Keratinocyte (primary cell): ENCODE measurements at regions not wholly inside any gene's neighbourhood (a gene's known extent, or its start where the extent isn't known, plus 50 kb on each side); places are given as distances from the start of the nearest gene placed in this dataset.

Experiments used
- DNase-seq: peaks from one replicate; pipeline ENCODE4 v3.0.0-alpha.2; 2011; ENCODE audit warnings: low read depth, missing footprints, low spot score
- FAIRE-seq: peaks from 2 replicates; lab custom pipeline; 2011; peaks lifted over from hg19 to GRCh38; lab: Jason Lieb, UNC
- H2AFZ ChIP-seq: 2 replicates; pipeline ENCODE4 v1.6.0; 2012; ENCODE audit warnings: low read length, control low read depth, inconsistent platforms; ENCODE audit not compliant: control insufficient read depth
- H3K27ac ChIP-seq: 2 replicates; pipeline ENCODE4 v1.5.1; 2011; ENCODE audit warnings: low read length; ENCODE audit not compliant: control insufficient read depth, insufficient read depth
- H3K27me3 ChIP-seq: 3 replicates; pipeline ENCODE4 v1.6.0; 2011; ENCODE audit warnings: low read length; ENCODE audit not compliant: control insufficient read depth, insufficient read depth; ENCODE audit errors: extremely low read depth
- H3K36me3 ChIP-seq, 2 experiments: 2 replicates in 1 of 2; 3 replicates in 1 of 2; pipeline ENCODE4 v1.5.1; 2011; ENCODE audit warnings: low read length in 2 of 2, mild to moderate bottlenecking in 1 of 2; ENCODE audit not compliant: control insufficient read depth in 2 of 2, insufficient read depth in 2 of 2; ENCODE audit errors: extremely low read depth in 1 of 2
- H3K4me1 ChIP-seq: 3 replicates; pipeline ENCODE4 v1.5.1; 2011; ENCODE audit warnings: low read length; ENCODE audit not compliant: control insufficient read depth, insufficient read depth; ENCODE audit errors: extremely low read depth
- H3K4me2 ChIP-seq: 3 replicates; pipeline ENCODE4 v1.6.0; 2011; ENCODE audit warnings: low read depth, low read length; ENCODE audit not compliant: control insufficient read depth, insufficient read depth; ENCODE audit errors: extremely low read depth
- H3K4me3 ChIP-seq, 3 experiments: fragments of 200-600 bp in 1 of 3; sonication (generic) in 1 of 3; 2 replicates in 2 of 3; 3 replicates in 1 of 3; pipeline ENCODE4 v1.5.1; 2011 to 2016; ENCODE audit warnings: low read length in 3 of 3, mild to moderate bottlenecking in 3 of 3, control low read depth in 2 of 3, inconsistent platforms in 1 of 3, low read depth in 1 of 3, mixed read lengths in 1 of 3, mixed run types in 1 of 3, moderate library complexity in 1 of 3; ENCODE audit not compliant: control insufficient read depth in 2 of 3, insufficient read depth in 2 of 3; ENCODE audit errors: extremely low read depth in 1 of 3
- H3K79me2 ChIP-seq: 2 replicates; pipeline ENCODE4 v1.6.0; 2012; ENCODE audit warnings: low read length; ENCODE audit not compliant: control insufficient read depth, insufficient read depth
- H3K9ac ChIP-seq: 3 replicates; pipeline ENCODE4 v1.6.0; 2011; ENCODE audit warnings: low read length; ENCODE audit not compliant: control insufficient read depth, insufficient read depth; ENCODE audit errors: extremely low read depth
- H3K9me1 ChIP-seq: 3 replicates; pipeline ENCODE4 v1.6.0; 2011; ENCODE audit warnings: low read length; ENCODE audit not compliant: control insufficient read depth, insufficient read depth; ENCODE audit errors: extremely low read depth
- H3K9me3 ChIP-seq: 2 replicates; pipeline ENCODE4 v1.5.1; 2012; ENCODE audit warnings: low read depth, low read length; ENCODE audit not compliant: control insufficient read depth
- H4K20me1 ChIP-seq: 3 replicates; pipeline ENCODE4 v1.6.0; 2011; ENCODE audit warnings: low read length; ENCODE audit not compliant: control insufficient read depth, insufficient read depth; ENCODE audit errors: extremely low read depth
- CTCF ChIP-seq, 3 experiments: IDR thresholded peaks in 1 of 3; conservative IDR thresholded peaks in 1 of 3; optimal IDR thresholded peaks in 1 of 3; 2 replicates in 2 of 3; 3 replicates in 1 of 3; pipeline versions ENCODE3 to v1.5.1; 2011; ENCODE audit warnings: low read length in 3 of 3, mild to moderate bottlenecking in 3 of 3, moderate library complexity in 2 of 3, control low read depth in 1 of 3, inconsistent platforms in 1 of 3; ENCODE audit not compliant: insufficient read depth in 2 of 3; ENCODE audit errors: extremely low read depth in 1 of 3
- EZH2 ChIP-seq: IDR thresholded peaks from one replicate; pipeline ENCODE4 v1.6.1; 2012; ENCODE audit warnings: inconsistent platforms, mild to moderate bottlenecking, low read length, moderate library complexity
- dilution Hi-C: fragments of 300-500 bp; cut with MboI; formaldehyde crosslinking; loops from one replicate; pipeline ENCODE4 v1.7.0; 2020; ENCODE audit warnings: low sequenced_read_pairs; ENCODE audit not compliant: extremely low pct_ligation_motif_present

DNA sequence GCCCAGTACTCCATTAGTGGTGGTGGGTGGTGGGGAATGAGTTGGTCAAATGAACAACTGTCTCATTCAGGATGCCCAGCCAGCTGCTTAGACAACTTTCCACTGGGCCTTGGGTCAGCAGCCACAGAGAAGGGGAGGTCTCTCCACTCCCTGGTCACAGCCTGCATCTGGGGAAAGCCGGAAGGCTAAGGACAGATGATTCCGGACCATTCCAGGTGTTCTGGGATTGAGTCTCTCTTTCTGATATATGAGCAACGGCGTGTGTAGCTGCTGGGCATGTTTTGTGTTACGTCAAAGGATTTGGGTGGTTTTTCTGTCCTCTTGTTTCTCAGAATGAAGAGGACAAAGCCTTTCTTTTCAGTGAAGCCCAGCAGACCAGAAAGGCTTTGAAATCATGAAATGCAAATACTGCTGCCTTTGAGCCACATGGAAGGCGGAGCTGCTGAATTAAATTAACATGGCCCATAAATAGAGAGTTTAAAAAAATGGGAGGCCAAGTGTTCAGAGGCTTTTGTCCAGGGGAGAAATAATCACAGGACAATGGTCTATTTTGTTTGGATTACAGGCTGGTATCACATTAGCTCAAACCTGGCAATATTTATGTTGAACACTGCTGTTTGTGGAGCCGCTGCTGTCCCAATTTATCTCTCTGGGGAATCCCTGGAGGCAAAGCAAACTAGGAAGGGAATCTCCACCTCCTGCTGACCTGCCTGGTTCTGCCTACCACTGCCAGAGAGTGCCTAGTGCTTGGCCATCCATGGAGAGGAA lies 234.4 kb upstream of the E2F8 start:
- Histone ChIP-seq H3K79me2 (no peaks in the 10 kb centered on the region), H3K9me1 (no peaks in the 10 kb centered on the region), H3K36me3 (no peaks in the 10 kb centered on the region), H3K4me1 (no peaks in the 10 kb centered on the region), H3K4me3 (no peak overlapping the region), H2AFZ (no peak overlapping the region), H3K4me2 (no peak overlapping the region), H3K9me3 (no peaks in the 10 kb centered on the region), H3K27ac (no peak overlapping the region), H3K9ac (no peak overlapping the region), H4K20me1 (no peaks in the 10 kb centered on the region), H3K27me3 (peaks cover 35% of the 10 kb centered on the region)
- no peak for TF ChIP-seq EZH2
- TF ChIP-seq CTCF (optimal IDR thresholded peaks at IDR 0.05 in 1 of 3, IDR thresholded peaks at IDR 0.05 in 1 of 3, conservative IDR thresholded peaks at IDR 0.05 in 1 of 3; ENCODE audit: extremely low read depth in 1 of 3, insufficient read depth in 2 of 3, low read length in 3 of 3) = no peak
- no peak for DNase-seq
- dilution Hi-C loops = no loop called here
- FAIRE-seq = no peak

DNA sequence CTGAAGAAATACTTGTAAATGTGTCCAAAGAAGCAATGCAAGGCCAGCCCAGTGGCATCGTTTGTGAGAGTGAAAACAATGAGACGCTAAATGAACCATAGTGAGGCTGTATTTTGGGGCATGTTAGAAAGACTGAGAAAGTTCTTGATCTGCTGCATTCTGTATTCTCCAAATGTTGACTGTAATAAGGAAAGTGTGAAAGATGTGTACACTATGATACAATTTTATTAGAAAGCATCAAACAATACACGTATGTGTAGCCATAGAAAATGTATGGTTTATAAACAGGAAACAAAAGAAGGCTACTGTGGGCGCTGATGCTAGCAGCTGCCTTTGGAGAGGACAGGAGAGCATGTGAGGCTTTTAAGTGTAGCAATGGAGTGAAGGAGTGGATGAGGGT lies 233.5 kb upstream of the E2F8 start:
- Histone ChIP-seq H3K9me1 (no peaks in the 10 kb centered on the region), H3K27ac (no peak overlapping the region), H3K9ac (no peak overlapping the region), H3K36me3 (no peaks in the 10 kb centered on the region), H3K79me2 (no peaks in the 10 kb centered on the region), H3K4me2 (no peak overlapping the region), H3K4me3 (no peak overlapping the region), H3K27me3 (peaks cover 29% of the 10 kb centered on the region), H3K4me1 (no peaks in the 10 kb centered on the region), H3K9me3 (no peaks in the 10 kb centered on the region), H2AFZ (no peak overlapping the region), H4K20me1 (no peaks in the 10 kb centered on the region)
- FAIRE-seq (no peak), DNase-seq (no peak)
- TF ChIP-seq EZH2 (no peak), CTCF (optimal IDR thresholded peaks at IDR 0.05 in 1 of 3, IDR thresholded peaks at IDR 0.05 in 1 of 3, conservative IDR thresholded peaks at IDR 0.05 in 1 of 3; ENCODE audit: extremely low read depth in 1 of 3, insufficient read depth in 2 of 3, low read length in 3 of 3) (no peak)
- dilution Hi-C loops = no loop called here
